HepG2 (cell line): ENCODE measurements at regions not wholly inside any gene's neighbourhood (a gene's known extent, or its start where the extent isn't known, plus 50 kb on each side); places are given as distances from the start of the nearest gene placed in this dataset.

Source experiments
- ATAC-seq: fragments of 200-7000 bp; cut with Tn5 transposase; 3 replicates; pipeline ENCODE4 v1.9.1; 2020; ENCODE audit warnings: mild to moderate bottlenecking, moderate library complexity
- BruUV-seq: library from RNA; stranded (reverse); fragments of 400-500 nt; replicated peaks from 2 replicates; lab custom pipeline; 2021; lab: Mats Ljungman, UMichigan
- CTCF ChIA-PET: fragments of 300-600 bp; formaldehyde crosslinking; extraction: SDS; loops from one replicate; lab custom pipeline; 2021; ENCODE audit warnings: low total read pairs, inconsistent platforms, low intra/inter-chr PET ratio; lab: Yijun Ruan, JAX
- POLR2A ChIA-PET: fragments of 350-600 bp; sonication (Branson Sonifier 250); formaldehyde crosslinking; loops from one replicate; lab custom pipeline; 2020; ENCODE audit warnings: antibody characterized with exemption, inconsistent platforms; lab: Yijun Ruan, JAX
- DNase-seq: peaks from one replicate; pipeline ENCODE4 v3.0.0-alpha.2; 2015; ENCODE audit warnings: low spot score
- FAIRE-seq: peaks from 3 replicates; lab custom pipeline; 2011; peaks lifted over from hg19 to GRCh38; lab: Jason Lieb, UNC
- H2AFZ ChIP-seq: one replicate; pipeline ENCODE4 v1.6.1; 2011; ENCODE audit warnings: low read length, inconsistent platforms
- H3K27ac ChIP-seq: fragments of 300-600 bp; 3 replicates; pipeline ENCODE4 v1.8.0; 2011; ENCODE audit warnings: mixed run types, mild to moderate bottlenecking, mixed read lengths, low read length, inconsistent platforms; ENCODE audit not compliant: insufficient read depth; ENCODE audit errors: extremely low read length
- H3K27me3 ChIP-seq, 2 experiments: fragments of 200-600 bp in 1 of 2; 2 replicates in 1 of 2; 3 replicates in 1 of 2; pipeline versions ENCODE4 v1.6.0 to v1.8.0; 2011; ENCODE audit warnings: low read length in 2 of 2, mild to moderate bottlenecking in 2 of 2, moderate library complexity in 2 of 2, inconsistent platforms in 1 of 2; ENCODE audit not compliant: insufficient read depth in 2 of 2, control insufficient read depth in 1 of 2
- H3K36me3 ChIP-seq, 2 experiments: fragments of 200-600 bp in 1 of 2; replicated peaks in 1 of 2; 2 replicates in 1 of 2; 3 replicates in 1 of 2; pipeline versions ENCODE4 v1.5.1 to v1.8.0; 2011; ENCODE audit warnings: low read length in 2 of 2, inconsistent platforms in 1 of 2; ENCODE audit not compliant: insufficient read depth in 2 of 2, control insufficient read depth in 1 of 2
- H3K4me1 ChIP-seq: 2 replicates; pipeline ENCODE4 v1.5.1; 2012; ENCODE audit warnings: low read length, inconsistent platforms; ENCODE audit not compliant: insufficient read depth
- H3K4me2 ChIP-seq: 2 replicates; pipeline ENCODE4 v1.6.0; 2011; ENCODE audit warnings: low read depth, low read length, inconsistent platforms
- H3K4me3 ChIP-seq, 3 experiments: fragments of 200-600 bp in 1 of 3; sonication (generic), shearing (Covaris generic) in 1 of 3; replicated peaks in 1 of 3; 2 replicates each; pipeline ENCODE4 v1.5.1; 2011 to 2016; ENCODE audit warnings: low read length in 3 of 3, inconsistent platforms in 2 of 3, low read depth in 2 of 3, mild to moderate bottlenecking in 2 of 3, control low read depth in 1 of 3, mixed read lengths in 1 of 3; ENCODE audit not compliant: insufficient read depth in 1 of 3
- H3K79me2 ChIP-seq: one replicate; pipeline ENCODE4 v1.6.1; 2011; ENCODE audit warnings: low read length, inconsistent platforms; ENCODE audit not compliant: insufficient read depth
- H3K9ac ChIP-seq: 2 replicates; pipeline ENCODE4 v1.6.0; 2011; ENCODE audit warnings: mild to moderate bottlenecking, low read depth, low read length, inconsistent platforms; ENCODE audit not compliant: insufficient read depth
- H3K9me3 ChIP-seq: 2 replicates; pipeline ENCODE4 v1.5.1; 2012; ENCODE audit warnings: mild to moderate bottlenecking, low read length
- H4K20me1 ChIP-seq: 2 replicates; pipeline ENCODE4 v1.6.0; 2011; ENCODE audit warnings: inconsistent platforms, mild to moderate bottlenecking, low read length, moderate library complexity; ENCODE audit not compliant: insufficient read depth
- HNRNPLL ChIP-seq: fragments of 200-400 bp; formaldehyde crosslinking; IDR thresholded peaks from 2 replicates; pipeline ENCODE4 v1.6.1; 2017; ENCODE audit warnings: mild to moderate bottlenecking, low read depth, low read length; ENCODE audit not compliant: poor library complexity, severe bottlenecking
- KLF6 ChIP-seq: IDR thresholded peaks from 2 replicates; pipeline ENCODE4 v1.8.0; 2016; ENCODE audit warnings: missing biosample characterization, missing genetic modification reagents
- NFIC ChIP-seq: IDR thresholded peaks from 2 replicates; pipeline ENCODE4 v1.6.1; 2012; ENCODE audit warnings: mild to moderate bottlenecking, low read length, inconsistent platforms
- SP2 ChIP-seq: sonication (generic); formaldehyde crosslinking; IDR thresholded peaks from 2 replicates; pipeline ENCODE4 v1.5.1; 2020; ENCODE audit warnings: mild to moderate bottlenecking, missing genetic modification reagents
- TEAD3 ChIP-seq: optimal IDR thresholded peaks from 2 replicates; pipeline ENCODE3; 2016; ENCODE audit warnings: borderline replicate concordance
- XRCC5 ChIP-seq: fragments of 200-400 bp; formaldehyde crosslinking; optimal IDR thresholded peaks from 2 replicates; pipeline ENCODE3; 2017; ENCODE audit warnings: mild to moderate bottlenecking, low read length
- ZBTB3 ChIP-seq: sonication (generic); formaldehyde crosslinking; IDR thresholded peaks from 2 replicates; pipeline ENCODE4 v1.4.0; 2020; ENCODE audit warnings: low read depth, mild to moderate bottlenecking, moderate library complexity, missing genetic modification reagents, borderline replicate concordance
- ZBTB39 ChIP-seq: sonication (generic); formaldehyde crosslinking; IDR thresholded peaks from 2 replicates; pipeline ENCODE4 v1.5.0; 2020; ENCODE audit warnings: missing genetic modification reagents
- ZC3H4 ChIP-seq: sonication (generic); formaldehyde crosslinking; IDR thresholded peaks from 2 replicates; pipeline ENCODE4 v1.4.0; 2020; ENCODE audit warnings: missing genetic modification reagents, borderline replicate concordance
- ZKSCAN1 ChIP-seq: fragments of 150-350 bp; IDR thresholded peaks from 2 replicates; pipeline ENCODE4 v1.6.1; 2014; ENCODE audit warnings: low read length
- ZNF512 ChIP-seq: sonication (generic); formaldehyde crosslinking; IDR thresholded peaks from 2 replicates; pipeline ENCODE4 v1.4.0; 2020; ENCODE audit warnings: mild to moderate bottlenecking, missing genetic modification reagents
- WGBS: methylation state at CpG from one replicate; pipeline ENCODE4 v1.1.6; 2017; ENCODE audit warnings: low lambda C conversion rate; 5-methylcytosine and 5-hydroxymethylcytosine counted together
- in situ Hi-C: cut with HindIII; loops from 2 replicates; pipeline ENCODE4 v1.10.0; 2017; ENCODE audit warnings: low pct_unique_long_range_greater_than_20kb; ENCODE audit not compliant: extremely low pct_ligation_motif_present
- intact Hi-C: fragments of 100-400 bp; cut with micrococcal nuclease; formaldehyde crosslinking; loops from one replicate; pipeline ENCODE4 v1.10.0; 2022; ENCODE audit not compliant: unreplicated experiment
- TF ChIP-seq, protein P1 (sequence below): sonication (generic); formaldehyde crosslinking; IDR thresholded peaks from 2 replicates; pipeline ENCODE4 v1.4.0; 2020; ENCODE audit warnings: mild to moderate bottlenecking, low read depth, missing genetic modification reagents

DNA sequence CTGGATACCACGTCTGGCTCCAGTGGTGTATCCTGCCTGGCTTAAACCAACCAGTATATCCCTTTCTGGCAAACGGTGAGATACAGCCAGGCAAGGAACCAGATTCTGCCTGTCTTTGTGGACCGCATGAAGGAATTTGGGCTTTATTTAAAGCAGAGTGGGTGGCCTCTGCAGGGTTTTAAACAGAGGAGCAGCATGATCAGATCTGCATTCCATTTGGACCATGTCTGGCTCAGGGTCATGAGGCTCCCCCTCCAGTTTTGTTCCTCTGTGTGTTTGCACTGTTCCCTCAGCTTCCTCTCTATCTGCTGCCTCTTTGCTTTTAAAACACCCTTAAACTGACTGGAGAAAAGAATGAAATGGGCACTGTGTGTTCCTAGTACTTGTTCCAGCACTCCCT lies 195.0 kb downstream of the GIPC2 start:
- H3K79me2 ChIP-seq, result no peaks in the 10 kb centered on the region
- H4K20me1 ChIP-seq, result no peaks in the 10 kb centered on the region
- intact Hi-C loops (no loop called here), in situ Hi-C loops (no loop called here)
- H3K27me3 ChIP-seq, result no peaks in the 10 kb centered on the region
- H3K27ac ChIP-seq, result no peak overlapping the region
- WGBS, result 20% methylated on average over 2 of the region's 3 CpGs
- no peak overlapping the region for H2AFZ ChIP-seq
- no peak for FAIRE-seq
- H3K9ac ChIP-seq, result no peak overlapping the region
- TF ChIP-seq SP2 (CRISPR knock-in tag), result no peak
- no peaks in the 10 kb centered on the region for H3K4me1 ChIP-seq
- BruUV-seq, result no TSS peak
- ATAC-seq, result peak; percentile 32; the same call in 1 of the 3 replicates
- ChIA-PET CTCF (no interaction called here), POLR2A (no interaction called here)
- H3K4me3 ChIP-seq, result no peak overlapping the region
- no peaks in the 10 kb centered on the region for H3K36me3 ChIP-seq
- no peak for DNase-seq
- no peak overlapping the region for H3K4me2 ChIP-seq
- H3K9me3 ChIP-seq, result no peaks in the 10 kb centered on the region

DNA sequence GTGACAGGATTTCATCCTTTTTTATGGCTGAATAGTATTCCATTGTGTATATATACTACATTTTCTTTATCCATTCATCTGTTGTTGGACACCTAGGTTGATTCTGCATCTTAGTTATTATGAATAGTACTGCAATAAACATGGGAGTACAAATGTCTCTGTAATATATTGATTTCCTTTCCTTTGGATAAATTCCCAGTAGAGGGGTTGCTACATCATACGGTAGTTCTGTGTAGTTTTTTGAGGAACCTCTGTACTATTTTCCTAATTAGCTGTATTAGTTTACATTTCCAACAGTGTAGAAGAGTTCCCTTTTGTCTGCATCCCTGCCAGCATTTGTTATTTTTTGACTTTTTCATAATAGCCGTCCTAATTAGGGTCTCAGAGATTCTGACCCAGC lies 201.3 kb downstream of the GIPC2 start:
- BruUV-seq, result no TSS peak
- Histone ChIP-seq H2AFZ (no peak overlapping the region), H3K4me2 (no peak overlapping the region), H3K4me3 (no peak overlapping the region), H3K27ac (no peak overlapping the region), H3K27me3 (no peaks in the 10 kb centered on the region), H3K9ac (no peak overlapping the region), H3K9me3 (no peaks in the 10 kb centered on the region), H3K4me1 (no peaks in the 10 kb centered on the region), H3K79me2 (no peaks in the 10 kb centered on the region), H3K36me3 (no peaks in the 10 kb centered on the region), H4K20me1 (no peaks in the 10 kb centered on the region)
- in situ Hi-C loops (no loop called here), intact Hi-C loops (no loop called here)
- ChIA-PET POLR2A (no interaction called here), CTCF (no interaction called here)
- FAIRE-seq (no peak), DNase-seq (no peak), ATAC-seq (no peak)
- WGBS, result 32% methylated on average over 2 of the region's 2 CpGs
- TF ChIP-seq, protein P1, sequence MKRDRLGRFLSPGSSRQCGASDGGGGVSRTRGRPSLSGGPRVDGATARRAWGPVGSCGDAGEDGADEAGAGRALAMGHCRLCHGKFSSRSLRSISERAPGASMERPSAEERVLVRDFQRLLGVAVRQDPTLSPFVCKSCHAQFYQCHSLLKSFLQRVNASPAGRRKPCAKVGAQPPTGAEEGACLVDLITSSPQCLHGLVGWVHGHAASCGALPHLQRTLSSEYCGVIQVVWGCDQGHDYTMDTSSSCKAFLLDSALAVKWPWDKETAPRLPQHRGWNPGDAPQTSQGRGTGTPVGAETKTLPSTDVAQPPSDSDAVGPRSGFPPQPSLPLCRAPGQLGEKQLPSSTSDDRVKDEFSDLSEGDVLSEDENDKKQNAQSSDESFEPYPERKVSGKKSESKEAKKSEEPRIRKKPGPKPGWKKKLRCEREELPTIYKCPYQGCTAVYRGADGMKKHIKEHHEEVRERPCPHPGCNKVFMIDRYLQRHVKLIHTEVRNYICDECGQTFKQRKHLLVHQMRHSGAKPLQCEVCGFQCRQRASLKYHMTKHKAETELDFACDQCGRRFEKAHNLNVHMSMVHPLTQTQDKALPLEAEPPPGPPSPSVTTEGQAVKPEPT (CRISPR knock-in tag), result no peak
- no peak for TF ChIP-seq ZBTB39 (CRISPR knock-in tag)
- no peak for TF ChIP-seq NFIC
- no peak for TF ChIP-seq HNRNPLL
- no peak for TF ChIP-seq ZKSCAN1
- no peak for TF ChIP-seq KLF6
- TF ChIP-seq TEAD3 (CRISPR knock-in tag), result no peak
- no peak for TF ChIP-seq XRCC5
- no peak for TF ChIP-seq ZNF512
- no peak for TF ChIP-seq ZBTB3 (CRISPR knock-in tag)
- no peak for TF ChIP-seq ZC3H4
